Central memory CD4-positive, alpha-beta T cell (primary cell): ENCODE measurements at regions not wholly inside any gene's neighbourhood (a gene's known extent, or its start where the extent isn't known, plus 50 kb on each side); places are given as distances from the start of the nearest gene placed in this dataset.

Source experiments
- DNase-seq: peaks from one replicate; pipeline ENCODE4 v3.0.0; 2022

GRCh38 chr21:35414056-35414455, 365.0 kb upstream of the RUNX1 start:
- DNase-seq = no peak

GRCh38 chr21:35412231-35412630, 363.1 kb upstream of the RUNX1 start:
- no peak for DNase-seq

- no peak for DNase-seq
These were observed 362.3 kb upstream of the RUNX1 start for GRCh38 chr21:35411434-35411833.

GRCh38 chr21:35410656-35411055, 361.6 kb upstream of the RUNX1 start:
- no peak for DNase-seq

- no peak for DNase-seq
These were observed 361.0 kb upstream of the RUNX1 start for GRCh38 chr21:35410123-35410522.

GRCh38 chr21:35408401-35408800, 359.3 kb upstream of the RUNX1 start:
- DNase-seq = no peak

GRCh38 chr21:35406635-35407034, 357.5 kb upstream of the RUNX1 start:
- DNase-seq = no peak

- DNase-seq = no peak
These were observed 356.9 kb upstream of the RUNX1 start for GRCh38 chr21:35405981-35406380.

- no peak for DNase-seq
These were observed 355.1 kb upstream of the RUNX1 start for GRCh38 chr21:35404247-35404646.

- DNase-seq = no peak
These were observed 353.0 kb upstream of the RUNX1 start for GRCh38 chr21:35402061-35402460.

GRCh38 chr21:35401476-35401875, 352.4 kb upstream of the RUNX1 start:
- no peak for DNase-seq

- DNase-seq = peak; percentile 56
These were observed 351.3 kb upstream of the RUNX1 start for GRCh38 chr21:35400233-35400939.

GRCh38 chr21:35399706-35400105, 350.6 kb upstream of the RUNX1 start:
- DNase-seq = no peak

GRCh38 chr21:35399002-35399530, 350.0 kb upstream of the RUNX1 start:
- DNase-seq = no peak

- DNase-seq = no peak
These were observed 349.4 kb upstream of the RUNX1 start for GRCh38 chr21:35398346-35398982.

GRCh38 chr21:35397781-35398180, 348.7 kb upstream of the RUNX1 start:
- no peak for DNase-seq

GRCh38 chr21:35396655-35397054, 347.6 kb upstream of the RUNX1 start:
- DNase-seq = no peak

GRCh38 chr21:35395728-35396127, 346.6 kb upstream of the RUNX1 start:
- DNase-seq = no peak

- DNase-seq = no peak
These were observed 345.7 kb upstream of the RUNX1 start for GRCh38 chr21:35394634-35395369.

- DNase-seq = no peak
These were observed 344.9 kb upstream of the RUNX1 start for GRCh38 chr21:35394049-35394448.

- DNase-seq = no peak
These were observed 341.1 kb upstream of the RUNX1 start for GRCh38 chr21:35390013-35390776.

- DNase-seq = no peak
These were observed 337.5 kb upstream of the RUNX1 start for GRCh38 chr21:35386491-35387079.

- no peak for DNase-seq
These were observed 335.3 kb upstream of the RUNX1 start for GRCh38 chr21:35384375-35384774.
